ENCODE measurements at regions not wholly inside any gene's neighbourhood (a gene's known extent, or its start where the extent isn't known, plus 50 kb on each side); places are given as distances from the start of the nearest gene placed in this dataset.

DNA sequence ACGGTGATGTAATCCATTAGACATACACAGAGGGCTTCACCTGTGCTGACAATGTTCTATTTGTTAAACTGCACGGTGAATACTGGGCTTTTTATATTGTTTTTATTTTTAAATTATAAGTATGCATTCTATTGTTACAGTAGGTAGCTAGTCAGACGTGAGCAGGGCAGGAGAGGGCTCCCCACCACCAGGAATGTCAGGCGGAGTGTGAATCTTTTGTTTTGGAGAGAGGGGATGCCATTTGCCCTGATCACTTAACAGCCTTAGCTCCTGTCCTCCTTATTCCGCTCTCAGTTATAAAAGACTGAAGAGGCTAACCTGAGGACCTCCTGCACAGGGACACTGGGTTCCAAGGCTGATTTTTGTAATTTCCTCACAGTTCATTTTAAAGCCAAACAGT is 151.6 kb upstream of the TAPT1 start:
- DNase-seq (ENCODE audit: low read depth in 2 of 3, low spot score in 2 of 3), result no peak

DNA sequence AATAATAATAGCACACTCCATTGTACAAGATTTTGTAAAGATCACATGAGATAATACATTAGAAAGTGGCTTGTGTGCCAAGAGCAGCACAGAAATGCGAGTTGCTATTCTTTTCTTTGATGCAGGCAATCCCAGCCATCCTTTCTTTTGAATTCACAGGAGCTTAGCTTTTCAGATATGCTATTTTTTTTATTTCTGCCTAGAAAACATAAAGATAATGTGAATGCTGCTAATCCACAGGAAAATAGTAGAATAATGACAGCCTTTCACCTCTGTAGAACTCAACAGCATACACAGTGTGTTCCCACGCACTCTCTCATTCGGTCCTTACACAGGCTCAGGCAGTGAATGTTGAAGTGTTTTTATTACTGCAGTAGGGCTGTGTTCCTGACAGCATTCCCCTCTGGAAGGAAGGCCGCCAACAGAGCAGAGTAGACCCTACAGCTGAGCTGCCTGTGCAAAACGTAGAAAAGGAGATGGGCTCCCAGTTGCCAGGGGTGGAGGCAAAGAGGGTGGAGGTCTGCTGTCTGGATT is 138.8 kb upstream of the TAPT1 start:
- no peak for DNase-seq (ENCODE audit: low read depth in 2 of 3, low spot score in 2 of 3)

DNA sequence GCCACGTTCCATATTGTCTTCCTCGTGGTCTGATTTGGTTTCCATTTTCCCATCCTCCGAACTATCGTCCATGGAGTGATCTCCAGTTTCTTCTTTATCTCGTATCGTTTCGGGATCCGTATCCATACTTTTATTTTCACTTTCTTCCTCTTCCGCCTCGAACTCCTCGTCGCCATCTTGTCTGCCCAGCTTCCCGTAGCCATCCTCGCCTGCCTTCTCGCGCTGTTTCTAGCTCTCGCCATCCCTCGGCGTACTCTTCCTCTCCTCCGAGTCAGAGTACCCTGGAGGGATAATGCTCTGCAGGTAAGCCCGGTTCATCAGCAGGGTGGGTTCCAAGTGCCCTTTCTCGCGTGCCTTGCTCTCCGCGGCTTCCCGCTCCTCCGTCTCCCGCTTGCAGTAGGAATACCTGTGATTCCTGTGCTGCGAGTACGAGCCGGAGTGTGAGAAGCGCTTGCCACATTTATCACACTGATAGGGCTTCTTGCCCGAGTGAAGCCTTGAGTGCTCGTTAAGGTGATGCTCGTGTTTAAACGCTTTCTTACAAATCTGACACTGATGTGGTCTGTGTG is 134.5 kb upstream of the TAPT1 start:
- DNase-seq (ENCODE audit: low read depth in 2 of 3, low spot score in 2 of 3), result no peak

DNA sequence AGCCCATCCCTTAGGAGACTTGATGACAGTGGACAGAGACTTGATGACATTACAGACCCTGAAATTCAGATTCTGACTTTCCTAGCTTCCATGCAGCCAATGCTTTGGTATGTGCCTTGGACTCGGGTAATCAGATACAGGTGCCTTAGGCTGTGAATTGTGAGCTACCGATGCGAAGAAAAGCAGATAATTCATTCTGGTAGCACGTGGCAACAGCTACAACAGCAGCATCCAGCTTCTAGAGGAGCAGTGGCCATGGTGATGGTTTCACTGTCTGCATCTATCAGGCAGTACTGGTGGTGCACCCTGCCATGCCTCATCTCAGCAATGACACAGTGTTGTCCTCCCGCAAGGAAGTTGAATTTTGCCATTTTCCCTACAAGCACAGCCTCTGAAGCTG is 126.9 kb upstream of the TAPT1 start:
- no peak for DNase-seq (ENCODE audit: low read depth in 2 of 3, low spot score in 2 of 3)

DNA sequence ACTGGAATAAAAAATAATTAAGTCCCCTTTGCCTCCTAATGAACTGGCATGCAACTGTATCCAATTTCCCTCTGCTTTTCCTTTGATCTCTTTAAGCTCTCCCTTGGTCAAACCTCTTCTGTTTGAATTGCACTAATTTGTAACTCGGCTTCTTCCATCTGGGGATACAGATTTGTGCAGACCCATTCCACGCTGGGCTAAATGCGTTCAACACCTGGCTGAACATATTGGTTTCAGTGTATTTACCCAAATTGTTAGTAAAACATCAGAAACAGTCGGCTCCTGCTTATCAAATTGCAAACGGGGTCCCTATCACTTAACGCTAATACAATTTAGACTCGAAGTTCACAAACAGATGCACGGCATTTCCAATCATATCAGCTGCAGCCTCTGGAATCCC is 124.9 kb upstream of the TAPT1 start:
- DNase-seq (ENCODE audit: low read depth in 2 of 3, low spot score in 2 of 3), result no peak

DNA sequence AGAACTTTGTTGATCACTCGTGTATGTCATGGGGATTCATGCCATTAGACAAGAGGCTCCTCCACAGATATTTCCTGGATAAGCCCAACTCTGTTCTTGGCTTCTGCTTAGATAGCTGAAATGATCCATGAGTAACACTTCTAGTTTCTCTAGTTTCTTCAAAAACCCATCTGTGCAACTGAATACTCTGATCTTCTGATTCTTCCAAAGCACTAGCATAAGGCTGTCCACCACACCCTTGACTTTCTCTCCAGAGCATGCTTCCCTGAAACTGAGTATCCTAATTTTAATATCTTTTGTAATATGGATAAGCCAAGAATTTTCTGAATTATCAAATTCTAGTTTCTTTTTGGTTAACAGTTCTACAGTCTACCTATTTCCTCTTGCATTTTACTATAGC is 118.6 kb upstream of the TAPT1 start:
- no peak for DNase-seq (ENCODE audit: low read depth in 2 of 3, low spot score in 2 of 3)

DNA sequence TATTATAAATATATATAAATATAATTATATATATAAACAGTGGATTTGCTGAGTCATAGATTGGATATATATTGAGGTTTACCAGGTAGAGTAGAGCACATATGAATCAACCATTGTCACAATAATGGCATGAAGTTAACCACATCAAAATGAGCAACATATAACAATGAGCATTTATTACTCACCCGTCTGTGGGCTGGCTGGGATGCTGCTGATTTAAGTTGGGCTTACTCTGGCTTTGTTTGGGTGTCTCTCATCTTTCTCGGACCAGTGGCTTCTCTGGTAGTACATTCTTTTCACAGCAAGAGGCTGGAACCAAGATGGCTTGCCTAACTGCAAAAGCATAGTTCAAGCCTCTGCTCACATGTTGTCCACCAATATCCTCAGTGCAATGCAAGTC is 111.7 kb upstream of the TAPT1 start:
- no peak for DNase-seq (ENCODE audit: low read depth in 2 of 3, low spot score in 2 of 3)

DNA sequence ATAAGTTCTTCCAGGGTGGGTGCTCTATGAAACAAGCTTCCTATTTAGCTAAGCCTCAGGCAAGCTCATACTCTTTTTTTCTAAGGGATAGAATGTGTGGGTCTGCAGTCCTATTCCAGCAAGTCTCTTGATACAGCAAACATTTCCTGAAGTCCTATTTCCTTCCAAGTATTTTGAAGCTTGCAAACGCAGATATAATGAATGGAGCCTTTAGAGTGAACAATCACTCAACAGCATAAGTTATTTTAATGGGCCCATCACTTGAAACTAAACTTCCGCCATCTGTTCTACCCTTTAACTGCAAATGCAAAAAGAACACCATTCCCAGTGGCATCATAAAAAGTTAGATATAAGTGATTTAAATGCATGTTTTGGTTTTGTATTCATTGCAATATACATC is 108.3 kb upstream of the TAPT1 start:
- no peak for DNase-seq (ENCODE audit: low read depth in 2 of 3, low spot score in 2 of 3)

DNA sequence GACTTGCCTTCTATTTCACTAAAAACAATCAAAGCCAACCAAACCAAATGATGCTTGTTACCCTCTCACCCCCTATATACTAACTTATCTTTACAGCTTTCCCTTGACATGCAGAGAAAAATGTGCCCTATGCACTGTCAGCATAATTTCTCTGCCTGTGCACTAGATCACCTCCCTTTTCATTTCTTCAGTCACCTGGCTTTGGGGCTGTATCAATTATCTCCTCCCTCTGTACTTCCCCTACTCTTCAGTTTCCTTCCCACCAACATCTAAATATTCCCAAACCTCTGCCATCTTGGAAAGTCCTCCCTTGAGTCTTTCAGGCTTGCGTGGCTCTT is 103.5 kb upstream of the TAPT1 start:
- DNase-seq (ENCODE audit: low read depth in 2 of 3, low spot score in 2 of 3), result no peak

GRCh38 chr4:16329125-16329796 is 103.0 kb upstream of the TAPT1 start:
- DNase-seq (ENCODE audit: low read depth in 2 of 3, low spot score in 2 of 3), result no peak

DNA sequence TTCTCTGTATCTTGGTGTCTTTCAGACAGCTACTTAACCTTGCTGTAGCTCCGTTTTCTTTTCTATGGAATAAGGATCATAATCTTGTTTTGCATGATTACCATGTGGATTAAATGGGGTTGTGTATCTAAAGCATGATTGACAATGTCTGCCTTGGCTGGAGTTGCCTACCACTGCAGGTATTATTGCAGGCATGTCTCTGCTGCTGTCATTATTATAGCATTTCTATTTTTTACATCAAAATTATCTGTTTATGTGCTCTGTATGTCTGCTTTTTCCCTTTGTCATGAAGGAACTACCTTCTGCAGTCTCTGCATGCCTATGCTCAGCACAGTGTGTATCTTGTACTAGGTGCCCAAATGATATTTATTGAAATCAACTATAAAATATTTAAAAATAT is 95.9 kb upstream of the TAPT1 start:
- DNase-seq (ENCODE audit: low read depth in 2 of 3, low spot score in 2 of 3), result no peak

DNA sequence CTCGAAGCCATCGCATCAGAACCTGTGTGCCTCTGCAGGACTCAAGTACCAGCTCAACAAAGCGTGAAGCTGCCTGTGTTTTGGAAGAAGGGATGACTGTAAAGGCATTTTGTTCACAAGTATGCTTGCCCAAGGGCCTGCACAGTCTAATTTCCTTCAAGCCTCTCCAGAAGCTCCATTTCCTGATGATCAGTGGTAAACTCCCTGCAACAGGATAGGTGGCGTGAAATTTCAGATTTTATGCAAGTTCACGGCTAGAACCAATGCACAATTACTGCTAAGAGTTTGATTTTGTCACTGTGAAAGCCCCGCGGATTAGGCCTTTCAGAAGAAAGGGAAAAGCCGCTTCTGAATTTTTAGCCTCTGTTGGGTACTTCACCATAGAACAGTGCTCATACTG is 89.2 kb upstream of the TAPT1 start:
- no peak for DNase-seq (ENCODE audit: low read depth in 2 of 3, low spot score in 2 of 3)

- no peak for DNase-seq (ENCODE audit: low read depth in 2 of 3, low spot score in 2 of 3)
Measured at GRCh38 chr4:16310606-16311005, 84.3 kb upstream of the TAPT1 start.

GRCh38 chr4:16302648-16303047 is 76.4 kb upstream of the TAPT1 start:
- DNase-seq (ENCODE audit: low read depth in 2 of 3, low spot score in 2 of 3), result no peak

DNA sequence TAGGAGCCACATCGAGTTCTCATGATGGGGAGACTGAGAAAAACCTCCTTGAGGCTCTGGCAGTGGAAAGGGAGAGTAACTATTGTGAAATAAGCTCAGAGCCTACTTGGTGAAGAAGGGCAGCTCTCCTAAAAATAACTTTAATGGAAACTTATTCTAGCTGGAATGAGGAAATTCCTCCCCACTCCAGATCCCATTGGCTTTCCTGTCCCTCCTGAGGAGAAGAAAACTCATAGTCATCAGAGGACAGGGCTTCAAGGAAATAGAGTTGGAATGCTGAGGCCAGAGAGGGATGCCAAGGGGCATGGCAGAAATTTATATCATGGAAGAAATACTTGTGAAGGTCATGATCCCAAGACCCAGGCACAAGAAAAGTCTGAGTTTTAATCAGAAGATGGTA is 70.7 kb upstream of the TAPT1 start:
- no peak for DNase-seq (ENCODE audit: low read depth in 2 of 3, low spot score in 2 of 3)

GRCh38 chr4:16294455-16294854 is 68.2 kb upstream of the TAPT1 start:
- no peak for DNase-seq (ENCODE audit: low read depth in 2 of 3, low spot score in 2 of 3)

DNA sequence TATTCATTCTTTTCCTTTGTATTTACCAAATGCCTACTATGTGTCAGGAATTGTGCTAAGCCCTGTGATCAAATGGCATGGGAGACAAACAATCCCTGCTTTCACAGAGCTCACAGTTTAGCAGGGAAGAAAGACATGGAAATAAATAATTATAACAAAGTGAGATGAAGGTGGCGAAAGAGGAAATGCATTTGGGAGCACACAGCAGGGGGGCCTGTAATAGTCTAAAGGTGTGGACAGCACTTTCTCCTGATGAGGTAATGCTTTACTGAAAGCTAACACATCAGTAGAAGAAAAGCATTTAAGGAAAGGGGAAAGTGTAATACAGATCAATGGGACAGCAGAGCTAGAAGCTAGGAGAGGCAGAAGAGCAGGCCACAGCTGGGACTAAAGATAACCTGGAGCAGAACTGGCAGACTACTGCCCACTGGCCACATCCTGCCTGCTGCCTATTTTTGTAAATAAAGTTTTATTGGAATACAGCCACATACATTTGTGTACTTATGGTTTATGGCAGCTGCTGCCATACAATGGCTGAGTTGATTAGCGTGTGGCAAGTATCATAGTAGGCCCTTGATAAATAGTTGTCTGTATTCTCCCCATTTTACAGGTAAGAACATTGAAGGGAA is 67.1 kb upstream of the TAPT1 start:
- no peak for DNase-seq (ENCODE audit: low read depth in 2 of 3, low spot score in 2 of 3)

- DNase-seq (ENCODE audit: low read depth in 2 of 3, low spot score in 2 of 3), result no peak
Measured at GRCh38 chr4:16292585-16292984, 66.3 kb upstream of the TAPT1 start.

- DNase-seq (ENCODE audit: low read depth in 2 of 3, low spot score in 2 of 3), result no peak
Measured at GRCh38 chr4:16290681-16291420, 64.6 kb upstream of the TAPT1 start.

DNA sequence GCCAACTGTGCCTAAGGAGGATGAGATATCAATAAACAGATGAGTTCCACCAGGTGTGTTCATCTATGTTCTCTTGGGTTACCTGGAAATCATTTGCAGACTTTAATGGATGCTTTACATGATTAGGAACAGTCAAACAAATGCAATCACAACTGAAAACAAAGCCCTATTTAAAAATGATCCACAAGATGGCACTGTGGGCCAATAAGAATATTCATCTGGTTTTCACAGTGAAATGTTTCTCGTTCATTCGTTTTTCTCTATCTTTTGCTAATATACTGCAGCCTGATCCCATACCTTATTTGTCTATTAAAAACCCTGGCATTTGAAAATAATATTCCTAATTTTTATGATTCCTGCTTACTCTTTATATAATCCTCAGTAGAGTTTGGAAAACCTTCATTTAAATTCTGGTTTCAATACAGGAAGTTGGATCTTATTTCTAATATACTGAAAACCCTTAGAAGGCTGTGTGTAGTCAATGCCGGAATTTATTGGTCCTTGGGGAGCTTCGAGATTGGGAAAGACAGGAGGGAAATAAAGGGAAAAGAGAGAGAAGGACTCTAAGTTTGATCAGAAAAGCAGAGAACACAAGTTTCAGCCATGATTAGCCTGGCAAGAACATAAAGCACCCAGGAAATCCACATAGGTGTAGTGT is 63.8 kb upstream of the TAPT1 start:
- DNase-seq (ENCODE audit: low read depth in 2 of 3, low spot score in 2 of 3), result peak in 1 of 3 donors; percentile 60

DNA sequence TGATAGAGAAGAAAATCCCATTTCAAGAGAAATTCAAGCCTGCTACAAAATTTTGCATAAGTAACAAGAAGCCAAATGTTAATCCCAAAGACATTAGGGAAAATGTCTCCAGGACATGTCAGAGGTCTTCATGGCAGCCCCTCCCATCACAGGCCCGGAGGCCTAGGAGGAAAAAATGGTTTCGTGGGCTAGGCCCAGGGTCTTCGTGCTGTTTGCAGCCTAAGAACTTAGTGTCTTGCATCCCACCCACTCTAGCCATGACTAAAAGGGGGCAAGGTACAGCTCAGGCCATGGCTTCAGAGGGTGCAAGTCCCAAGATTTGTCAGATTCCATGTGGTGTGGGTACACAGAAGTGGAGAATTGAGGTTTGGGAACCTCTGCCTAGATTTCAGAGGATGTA is 57.8 kb upstream of the TAPT1 start:
- no peak for DNase-seq (ENCODE audit: low read depth in 2 of 3, low spot score in 2 of 3)
